MM.1S (cell line): ENCODE measurements at regions not wholly inside any gene's neighbourhood (a gene's known extent, or its start where the extent isn't known, plus 50 kb on each side); places are given as distances from the start of the nearest gene placed in this dataset.

Experiments used
- DNase-seq: peaks from one replicate; pipeline ENCODE4 v3.0.0-alpha.2; 2015
- H2AFZ ChIP-seq: fragments of 300-600 bp; sonication (generic); 2 replicates; pipeline ENCODE4 v1.6.0; 2016; ENCODE audit warnings: antibody characterized with exemption, low read length
- H3F3A ChIP-seq: fragments of 300-600 bp; sonication (generic); 2 replicates; pipeline ENCODE4 v1.6.1; 2016; ENCODE audit warnings: mild to moderate bottlenecking, antibody characterized with exemption, low read length, moderate library complexity, mixed read lengths; ENCODE audit not compliant: insufficient read depth
- H3K27ac ChIP-seq: fragments of 300-600 bp; sonication (generic); 2 replicates; pipeline ENCODE4 v1.5.1; 2016; ENCODE audit warnings: mild to moderate bottlenecking, low read length
- H3K27me3 ChIP-seq: fragments of 300-600 bp; sonication (generic); replicated peaks from 2 replicates; pipeline ENCODE4 v1.6.0; 2016; ENCODE audit warnings: low read length; ENCODE audit not compliant: insufficient read depth
- H3K36me3 ChIP-seq: fragments of 300-600 bp; sonication (generic); replicated peaks from 2 replicates; pipeline ENCODE4 v1.6.1; 2016; ENCODE audit warnings: mild to moderate bottlenecking, low read length, mixed read lengths; ENCODE audit not compliant: insufficient read depth
- H3K4me1 ChIP-seq: fragments of 300-600 bp; sonication (generic); 2 replicates; pipeline ENCODE4 v1.6.1; 2016; ENCODE audit warnings: low read length, mixed read lengths
- H3K4me2 ChIP-seq: fragments of 300-600 bp; sonication (generic); 2 replicates; pipeline ENCODE4 v1.6.0; 2016; ENCODE audit warnings: low read depth, low read length
- H3K4me3 ChIP-seq: fragments of 300-600 bp; sonication (generic); 2 replicates; pipeline ENCODE4 v1.5.1; 2016; ENCODE audit warnings: low read length, mixed read lengths
- H3K79me2 ChIP-seq: fragments of 300-600 bp; sonication (generic); 2 replicates; pipeline ENCODE4 v1.6.1; 2016; ENCODE audit warnings: mixed run types, low read length, mixed read lengths
- H3K9ac ChIP-seq: fragments of 300-600 bp; sonication (generic); 2 replicates; pipeline ENCODE4 v1.6.1; 2016; ENCODE audit warnings: low read length, mixed read lengths
- H3K9me2 ChIP-seq: fragments of 300-600 bp; sonication (generic); replicated peaks from 2 replicates; pipeline ENCODE4 v1.6.1; 2016; ENCODE audit warnings: mild to moderate bottlenecking, low read length, mixed read lengths; ENCODE audit not compliant: insufficient read depth
- H3K9me3 ChIP-seq: fragments of 300-600 bp; sonication (generic); replicated peaks from 2 replicates; pipeline ENCODE4 v1.6.1; 2016; ENCODE audit warnings: mild to moderate bottlenecking, low read length, mixed read lengths; ENCODE audit not compliant: insufficient read depth
- H4K20me1 ChIP-seq: fragments of 300-600 bp; sonication (generic); 2 replicates; pipeline ENCODE4 v1.6.1; 2016; ENCODE audit warnings: mild to moderate bottlenecking, low read length, moderate library complexity, mixed read lengths; ENCODE audit not compliant: insufficient read depth
- CTCF ChIP-seq: fragments of 300-600 bp; sonication (generic); IDR thresholded peaks from 2 replicates; pipeline ENCODE4 v1.5.1; 2016; ENCODE audit warnings: antibody characterized with exemption, low read length, mixed read lengths
- EZH2 ChIP-seq: fragments of 300-600 bp; sonication (generic); optimal IDR thresholded peaks from 2 replicates; pipeline ENCODE3; 2017; ENCODE audit warnings: low read depth, mild to moderate bottlenecking, antibody characterized with exemption, low read length, mixed read lengths
- EZH2phosphoT487 ChIP-seq: fragments of 300-600 bp; sonication (generic); IDR thresholded peaks from 2 replicates; pipeline ENCODE4 v1.6.1; 2018; ENCODE audit warnings: antibody characterized with exemption, low read length

GRCh38 chr11:11072067-11072466, 214.2 kb upstream of the ZBED5 start:
- no peaks in the 10 kb centered on the region for H4K20me1 ChIP-seq
- no peak overlapping the region for H2AFZ ChIP-seq
- no peak for DNase-seq
- H3F3A ChIP-seq: no peaks in the 10 kb centered on the region
- no peaks in the 10 kb centered on the region for H3K9me3 ChIP-seq
- H3K9me2 ChIP-seq: no peaks in the 10 kb centered on the region
- no peaks in the 10 kb centered on the region for H3K27me3 ChIP-seq
- H3K27ac ChIP-seq: no peak overlapping the region
- no peak overlapping the region for H3K9ac ChIP-seq
- TF ChIP-seq EZH2phosphoT487 (no peak), EZH2 (no peak), CTCF (no peak)
- 0 out of 2 replicates have a peak, but pooled peaks cover 3% of the 10 kb centered on the region for H3K4me1 ChIP-seq
- no peak overlapping the region for H3K4me3 ChIP-seq
- H3K4me2 ChIP-seq: no peak overlapping the region
- H3K79me2 ChIP-seq: no peaks in the 10 kb centered on the region
- H3K36me3 ChIP-seq: no peaks in the 10 kb centered on the region

GRCh38 chr11:11071486-11071885, 213.6 kb upstream of the ZBED5 start:
- Histone ChIP-seq H2AFZ (no peak overlapping the region), H3K9ac (no peak overlapping the region), H3K27me3 (no peaks in the 10 kb centered on the region), H3K79me2 (no peaks in the 10 kb centered on the region), H3K36me3 (no peaks in the 10 kb centered on the region), H3K4me1 (0 out of 2 replicates have a peak, but pooled peaks cover 3% of the 10 kb centered on the region), H4K20me1 (no peaks in the 10 kb centered on the region), H3K4me2 (no peak overlapping the region), H3K27ac (no peak overlapping the region), H3K9me3 (no peaks in the 10 kb centered on the region), H3K4me3 (no peak overlapping the region), H3K9me2 (no peaks in the 10 kb centered on the region), H3F3A (no peaks in the 10 kb centered on the region)
- no peak for TF ChIP-seq EZH2phosphoT487
- no peak for TF ChIP-seq CTCF
- no peak for TF ChIP-seq EZH2
- DNase-seq: no peak

GRCh38 chr11:11070976-11071375, 213.1 kb upstream of the ZBED5 start:
- no peak overlapping the region for H3K4me3 ChIP-seq
- H3F3A ChIP-seq: no peaks in the 10 kb centered on the region
- H3K4me1 ChIP-seq: 0 out of 2 replicates have a peak, but pooled peaks cover 3% of the 10 kb centered on the region
- H3K9ac ChIP-seq: no peak overlapping the region
- no peak overlapping the region for H3K27ac ChIP-seq
- TF ChIP-seq CTCF (no peak), EZH2 (no peak), EZH2phosphoT487 (no peak)
- H3K36me3 ChIP-seq: no peaks in the 10 kb centered on the region
- no peaks in the 10 kb centered on the region for H3K9me3 ChIP-seq
- no peak overlapping the region for H3K4me2 ChIP-seq
- H2AFZ ChIP-seq: no peak overlapping the region
- no peaks in the 10 kb centered on the region for H3K27me3 ChIP-seq
- H4K20me1 ChIP-seq: no peaks in the 10 kb centered on the region
- H3K9me2 ChIP-seq: no peaks in the 10 kb centered on the region
- no peak for DNase-seq
- H3K79me2 ChIP-seq: no peaks in the 10 kb centered on the region
